Rectal smooth muscle tissue (tissue), 1 donor: ENCODE measurements at regions not wholly inside any gene's neighbourhood (a gene's known extent, or its start where the extent isn't known, plus 50 kb on each side); places are given as distances from the start of the nearest gene placed in this dataset.

Source experiments
- H3K27ac ChIP-seq: one replicate; pipeline ENCODE4 v1.7.0; 2013; ENCODE audit warnings: low read depth, low read length, inconsistent platforms
- H3K27me3 ChIP-seq: one replicate; pipeline ENCODE4 v1.7.0; 2013; ENCODE audit warnings: low read length; ENCODE audit not compliant: control insufficient read depth, insufficient read depth
- H3K36me3 ChIP-seq: one replicate; pipeline ENCODE4 v1.7.0; 2013; ENCODE audit warnings: low read length; ENCODE audit not compliant: control insufficient read depth, insufficient read depth
- H3K4me1 ChIP-seq: one replicate; pipeline ENCODE4 v1.7.0; 2013; ENCODE audit warnings: low read length; ENCODE audit not compliant: control insufficient read depth, insufficient read depth
- H3K4me3 ChIP-seq: one replicate; pipeline ENCODE4 v1.7.0; 2013; ENCODE audit warnings: low read length
- H3K9ac ChIP-seq: one replicate; pipeline ENCODE4 v1.7.0; 2013; ENCODE audit warnings: low read length

GRCh38 chr19:30227012-30227621 is 145.1 kb upstream of the ZNF536 start:
- H3K4me1 ChIP-seq = no peaks in the 10 kb centered on the region
- H3K27ac ChIP-seq = no peak overlapping the region
- H3K9ac ChIP-seq = no peak overlapping the region
- peak overlapping the region; percentile 65 for H3K4me3 ChIP-seq
- peaks cover 12% of the 10 kb centered on the region for H3K27me3 ChIP-seq
- H3K36me3 ChIP-seq = no peaks in the 10 kb centered on the region

- Histone ChIP-seq H3K4me3 (peak overlapping the region; percentile 65), H3K27me3 (peaks cover 12% of the 10 kb centered on the region), H3K36me3 (no peaks in the 10 kb centered on the region), H3K4me1 (no peaks in the 10 kb centered on the region), H3K27ac (no peak overlapping the region), H3K9ac (no peak overlapping the region)
Observed at GRCh38 chr19:30227661-30228112, 144.5 kb upstream of the ZNF536 start.

GRCh38 chr19:30228113-30228834 is 143.9 kb upstream of the ZNF536 start:
- Histone ChIP-seq H3K4me3 (peak overlapping the region; percentile 54), H3K27ac (no peak overlapping the region), H3K9ac (no peak overlapping the region), H3K27me3 (peaks cover 10% of the 10 kb centered on the region), H3K4me1 (no peaks in the 10 kb centered on the region), H3K36me3 (no peaks in the 10 kb centered on the region)

GRCh38 chr19:30228835-30229524 is 143.2 kb upstream of the ZNF536 start:
- no peak overlapping the region for H3K27ac ChIP-seq
- H3K4me1 ChIP-seq = no peaks in the 10 kb centered on the region
- H3K9ac ChIP-seq = no peak overlapping the region
- peaks cover 5% of the 10 kb centered on the region for H3K27me3 ChIP-seq
- H3K36me3 ChIP-seq = no peaks in the 10 kb centered on the region
- H3K4me3 ChIP-seq = peak overlapping the region; percentile 54

- Histone ChIP-seq H3K27me3 (peaks cover 5% of the 10 kb centered on the region), H3K9ac (no peak overlapping the region), H3K36me3 (no peaks in the 10 kb centered on the region), H3K4me1 (no peaks in the 10 kb centered on the region), H3K4me3 (peak overlapping the region; percentile 27), H3K27ac (no peak overlapping the region)
Observed at GRCh38 chr19:30229525-30230174, 142.5 kb upstream of the ZNF536 start.

GRCh38 chr19:30231408-30232318 is 140.5 kb upstream of the ZNF536 start:
- no peak overlapping the region for H3K27ac ChIP-seq
- no peak overlapping the region for H3K4me3 ChIP-seq
- H3K27me3 ChIP-seq = peaks cover 2% of the 10 kb centered on the region
- H3K4me1 ChIP-seq = no peaks in the 10 kb centered on the region
- H3K9ac ChIP-seq = no peak overlapping the region
- no peaks in the 10 kb centered on the region for H3K36me3 ChIP-seq

GRCh38 chr19:30233375-30233774 is 138.8 kb upstream of the ZNF536 start:
- no peaks in the 10 kb centered on the region for H3K27me3 ChIP-seq
- H3K4me3 ChIP-seq = no peak overlapping the region
- no peak overlapping the region for H3K27ac ChIP-seq
- no peak overlapping the region for H3K9ac ChIP-seq
- H3K4me1 ChIP-seq = no peaks in the 10 kb centered on the region
- H3K36me3 ChIP-seq = no peaks in the 10 kb centered on the region

- Histone ChIP-seq H3K9ac (no peak overlapping the region), H3K36me3 (no peaks in the 10 kb centered on the region), H3K4me1 (no peaks in the 10 kb centered on the region), H3K27me3 (no peaks in the 10 kb centered on the region), H3K4me3 (no peak overlapping the region), H3K27ac (no peak overlapping the region)
Observed at GRCh38 chr19:30235946-30236345, 136.2 kb upstream of the ZNF536 start.

- no peaks in the 10 kb centered on the region for H3K4me1 ChIP-seq
- H3K27ac ChIP-seq = no peak overlapping the region
- no peak overlapping the region for H3K9ac ChIP-seq
- no peaks in the 10 kb centered on the region for H3K27me3 ChIP-seq
- no peak overlapping the region for H3K4me3 ChIP-seq
- no peaks in the 10 kb centered on the region for H3K36me3 ChIP-seq
Observed at GRCh38 chr19:30236587-30236986, 135.6 kb upstream of the ZNF536 start.

- Histone ChIP-seq H3K4me3 (no peak overlapping the region), H3K4me1 (no peaks in the 10 kb centered on the region), H3K27me3 (no peaks in the 10 kb centered on the region), H3K27ac (no peak overlapping the region), H3K9ac (no peak overlapping the region), H3K36me3 (no peaks in the 10 kb centered on the region)
Observed at GRCh38 chr19:30237140-30237539, 135.0 kb upstream of the ZNF536 start.

- Histone ChIP-seq H3K36me3 (no peaks in the 10 kb centered on the region), H3K27me3 (no peaks in the 10 kb centered on the region), H3K4me1 (no peaks in the 10 kb centered on the region), H3K4me3 (no peak overlapping the region), H3K9ac (no peak overlapping the region), H3K27ac (no peak overlapping the region)
Observed at GRCh38 chr19:30240904-30241695, 131.1 kb upstream of the ZNF536 start.
